SU-DHL-6 (cell line): ENCODE measurements at regions not wholly inside any gene's neighbourhood (a gene's known extent, or its start where the extent isn't known, plus 50 kb on each side); places are given as distances from the start of the nearest gene placed in this dataset.

Experiments
- CTCF ChIP-seq: fragments of 200-600 bp; sonication (generic); IDR thresholded peaks from one replicate; pipeline ENCODE4 v1.5.1; 2017; ENCODE audit warnings: antibody characterized with exemption, mild to moderate bottlenecking, low read length, moderate library complexity; ENCODE audit not compliant: insufficient read depth, poor library complexity, severe bottlenecking
- EZH2phosphoT487 ChIP-seq: fragments of 200-600 bp; sonication (generic), shearing (Covaris generic); conservative IDR thresholded peaks from 2 replicates; pipeline ENCODE4 v1.6.1; 2018; ENCODE audit warnings: mild to moderate bottlenecking, antibody characterized with exemption, low read length, moderate library complexity, mixed read lengths

GRCh38 chr6:23600118-23600517 is 525.9 kb upstream of the NRSN1 start:
- TF ChIP-seq EZH2phosphoT487 (no peak), CTCF (no peak)
